Panc1 (cell line): ENCODE measurements at regions not wholly inside any gene's neighbourhood (a gene's known extent, or its start where the extent isn't known, plus 50 kb on each side); places are given as distances from the start of the nearest gene placed in this dataset.

Source experiments
- ATAC-seq: fragments of 200-7000 bp; cut with Tn5 transposase; 2 replicates; pipeline ENCODE4 v1.9.1; 2020; ENCODE audit warnings: mild to moderate bottlenecking, moderate library complexity
- BruUV-seq: library from RNA; stranded (reverse); fragments of 400-500 nt; replicated peaks from 2 replicates; lab custom pipeline; 2021; lab: Mats Ljungman, UMichigan
- CTCF ChIA-PET: fragments of 300-600 bp; sonication (Branson Sonifier 250); formaldehyde crosslinking; loops from one replicate; lab custom pipeline; 2022; ENCODE audit warnings: antibody characterized with exemption; lab: Charles Lee
- POLR2A ChIA-PET: fragments of 300-600 bp; sonication (Branson Sonifier 250); formaldehyde crosslinking; loops from one replicate; lab custom pipeline; 2022; ENCODE audit warnings: antibody characterized with exemption; lab: Charles Lee
- DNase-seq: peaks from one replicate; pipeline ENCODE4 v3.0.0-alpha.2; 2010; ENCODE audit warnings: low read depth, low spot score
- H3K27ac ChIP-seq: 2 replicates; pipeline ENCODE4 v1.5.1; 2011; ENCODE audit warnings: mild to moderate bottlenecking, low read length, inconsistent platforms
- H3K27me3 ChIP-seq: fragments of 200-500 bp; sonication (Bioruptor generic); 2 replicates; pipeline ENCODE4 v1.6.0; 2014; ENCODE audit warnings: low read length, inconsistent platforms; ENCODE audit not compliant: control insufficient read depth, insufficient read depth
- H3K36me3 ChIP-seq: fragments of 200-500 bp; sonication (Bioruptor generic); 2 replicates; pipeline ENCODE4 v1.5.1; 2014; ENCODE audit warnings: inconsistent platforms, mild to moderate bottlenecking, low read length, moderate library complexity; ENCODE audit not compliant: control insufficient read depth, insufficient read depth
- H3K4me1 ChIP-seq: 2 replicates; pipeline ENCODE4 v1.5.1; 2011; ENCODE audit warnings: inconsistent platforms, mild to moderate bottlenecking, low read length, moderate library complexity; ENCODE audit not compliant: control insufficient read depth, insufficient read depth
- H3K4me3 ChIP-seq, 2 experiments: 2 replicates each; pipeline ENCODE4 v1.5.1; 2011 to 2012; ENCODE audit warnings: low read depth in 2 of 2, low read length in 2 of 2, mild to moderate bottlenecking in 2 of 2, inconsistent platforms in 1 of 2, moderate library complexity in 1 of 2
- H3K9me3 ChIP-seq: fragments of 200-500 bp; sonication (Bioruptor generic); 2 replicates; pipeline ENCODE4 v1.5.1; 2014; ENCODE audit warnings: low read depth, mild to moderate bottlenecking, inconsistent platforms, low read length, moderate library complexity; ENCODE audit not compliant: control insufficient read depth, insufficient read depth
- POLR2AphosphoS5 ChIP-seq: IDR thresholded peaks from 2 replicates; pipeline ENCODE4 v1.6.1; 2012; ENCODE audit warnings: mild to moderate bottlenecking, low read depth, low read length, moderate library complexity
- SIN3A ChIP-seq: IDR thresholded peaks from 2 replicates; pipeline ENCODE4 v1.6.1; 2012; ENCODE audit warnings: low read depth, mild to moderate bottlenecking, low read length, moderate library complexity, borderline replicate concordance; ENCODE audit not compliant: insufficient read depth
- TCF7L2 ChIP-seq: IDR thresholded peaks from 2 replicates; pipeline ENCODE4 v1.6.1; 2011; ENCODE audit warnings: mild to moderate bottlenecking, low read depth, low read length, inconsistent platforms
- in situ Hi-C: cut with HindIII; loops from 2 replicates; pipeline ENCODE4 v1.10.0; 2016; ENCODE audit warnings: low sequenced_read_pairs, low pct_unique_long_range_greater_than_20kb
- intact Hi-C: fragments of 100-400 bp; cut with micrococcal nuclease; formaldehyde crosslinking; loops from one replicate; pipeline ENCODE4 v1.10.0; 2022; ENCODE audit not compliant: unreplicated experiment
- TF ChIP-seq, protein P1 (sequence below), 2 experiments: IDR thresholded peaks; 2 replicates each; pipeline ENCODE4 v1.6.1; 2011 to 2012; ENCODE audit warnings: low read depth in 2 of 2, control low read depth in 1 of 2, low read length in 1 of 2, mild to moderate bottlenecking in 1 of 2, moderate library complexity in 1 of 2; ENCODE audit not compliant: insufficient read depth in 1 of 2
- TF ChIP-seq, protein P2 (sequence below): fragments of 450-650 bp; IDR thresholded peaks from 2 replicates; pipeline ENCODE4 v1.5.1; 2017; ENCODE audit warnings: mild to moderate bottlenecking

DNA sequence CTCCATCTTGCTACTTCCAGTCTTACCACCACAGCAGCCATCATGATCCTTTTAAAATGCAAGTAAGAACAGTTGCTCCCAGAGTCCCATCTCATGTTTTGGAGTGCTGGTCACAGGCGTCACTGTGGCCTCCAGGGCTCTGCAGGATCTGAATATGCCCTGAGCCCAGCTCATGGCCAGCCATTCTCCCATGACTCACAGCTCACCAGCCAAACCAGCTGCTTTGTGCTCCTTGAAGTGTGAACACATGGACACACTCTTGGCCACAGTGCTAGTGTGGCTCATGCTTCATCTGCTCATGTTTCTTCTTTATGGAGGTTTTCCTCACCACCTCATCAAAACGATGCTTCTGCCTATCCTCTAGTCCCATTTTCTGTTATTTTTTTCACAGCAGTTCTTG, 466.5 kb downstream of the UQCRFS1 start:
- in situ Hi-C loops (no loop called here), intact Hi-C loops (no loop called here)
- no peak for ATAC-seq
- BruUV-seq: no TSS peak
- Histone ChIP-seq H3K27me3 (no peaks in the 10 kb centered on the region), H3K4me1 (no peaks in the 10 kb centered on the region), H3K36me3 (no peaks in the 10 kb centered on the region), H3K9me3 (0 out of 2 replicates have a peak, but pooled peaks cover 2% of the 10 kb centered on the region), H3K27ac (no peak overlapping the region), H3K4me3 (no peak overlapping the region)
- ChIA-PET CTCF (no interaction called here), POLR2A (no interaction called here)
- TF ChIP-seq SIN3A (no peak), TCF7L2 (no peak), POLR2AphosphoS5 (no peak)
- TF ChIP-seq, protein P1, sequence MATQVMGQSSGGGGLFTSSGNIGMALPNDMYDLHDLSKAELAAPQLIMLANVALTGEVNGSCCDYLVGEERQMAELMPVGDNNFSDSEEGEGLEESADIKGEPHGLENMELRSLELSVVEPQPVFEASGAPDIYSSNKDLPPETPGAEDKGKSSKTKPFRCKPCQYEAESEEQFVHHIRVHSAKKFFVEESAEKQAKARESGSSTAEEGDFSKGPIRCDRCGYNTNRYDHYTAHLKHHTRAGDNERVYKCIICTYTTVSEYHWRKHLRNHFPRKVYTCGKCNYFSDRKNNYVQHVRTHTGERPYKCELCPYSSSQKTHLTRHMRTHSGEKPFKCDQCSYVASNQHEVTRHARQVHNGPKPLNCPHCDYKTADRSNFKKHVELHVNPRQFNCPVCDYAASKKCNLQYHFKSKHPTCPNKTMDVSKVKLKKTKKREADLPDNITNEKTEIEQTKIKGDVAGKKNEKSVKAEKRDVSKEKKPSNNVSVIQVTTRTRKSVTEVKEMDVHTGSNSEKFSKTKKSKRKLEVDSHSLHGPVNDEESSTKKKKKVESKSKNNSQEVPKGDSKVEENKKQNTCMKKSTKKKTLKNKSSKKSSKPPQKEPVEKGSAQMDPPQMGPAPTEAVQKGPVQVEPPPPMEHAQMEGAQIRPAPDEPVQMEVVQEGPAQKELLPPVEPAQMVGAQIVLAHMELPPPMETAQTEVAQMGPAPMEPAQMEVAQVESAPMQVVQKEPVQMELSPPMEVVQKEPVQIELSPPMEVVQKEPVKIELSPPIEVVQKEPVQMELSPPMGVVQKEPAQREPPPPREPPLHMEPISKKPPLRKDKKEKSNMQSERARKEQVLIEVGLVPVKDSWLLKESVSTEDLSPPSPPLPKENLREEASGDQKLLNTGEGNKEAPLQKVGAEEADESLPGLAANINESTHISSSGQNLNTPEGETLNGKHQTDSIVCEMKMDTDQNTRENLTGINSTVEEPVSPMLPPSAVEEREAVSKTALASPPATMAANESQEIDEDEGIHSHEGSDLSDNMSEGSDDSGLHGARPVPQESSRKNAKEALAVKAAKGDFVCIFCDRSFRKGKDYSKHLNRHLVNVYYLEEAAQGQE (IDR thresholded peaks at IDR 0.05; ENCODE audit: insufficient read depth in 1 of 2, low read depth in 2 of 2, low read length in 1 of 2): no peak
- TF ChIP-seq, protein P2, sequence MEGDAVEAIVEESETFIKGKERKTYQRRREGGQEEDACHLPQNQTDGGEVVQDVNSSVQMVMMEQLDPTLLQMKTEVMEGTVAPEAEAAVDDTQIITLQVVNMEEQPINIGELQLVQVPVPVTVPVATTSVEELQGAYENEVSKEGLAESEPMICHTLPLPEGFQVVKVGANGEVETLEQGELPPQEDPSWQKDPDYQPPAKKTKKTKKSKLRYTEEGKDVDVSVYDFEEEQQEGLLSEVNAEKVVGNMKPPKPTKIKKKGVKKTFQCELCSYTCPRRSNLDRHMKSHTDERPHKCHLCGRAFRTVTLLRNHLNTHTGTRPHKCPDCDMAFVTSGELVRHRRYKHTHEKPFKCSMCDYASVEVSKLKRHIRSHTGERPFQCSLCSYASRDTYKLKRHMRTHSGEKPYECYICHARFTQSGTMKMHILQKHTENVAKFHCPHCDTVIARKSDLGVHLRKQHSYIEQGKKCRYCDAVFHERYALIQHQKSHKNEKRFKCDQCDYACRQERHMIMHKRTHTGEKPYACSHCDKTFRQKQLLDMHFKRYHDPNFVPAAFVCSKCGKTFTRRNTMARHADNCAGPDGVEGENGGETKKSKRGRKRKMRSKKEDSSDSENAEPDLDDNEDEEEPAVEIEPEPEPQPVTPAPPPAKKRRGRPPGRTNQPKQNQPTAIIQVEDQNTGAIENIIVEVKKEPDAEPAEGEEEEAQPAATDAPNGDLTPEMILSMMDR: no peak
- no peak for DNase-seq

DNA sequence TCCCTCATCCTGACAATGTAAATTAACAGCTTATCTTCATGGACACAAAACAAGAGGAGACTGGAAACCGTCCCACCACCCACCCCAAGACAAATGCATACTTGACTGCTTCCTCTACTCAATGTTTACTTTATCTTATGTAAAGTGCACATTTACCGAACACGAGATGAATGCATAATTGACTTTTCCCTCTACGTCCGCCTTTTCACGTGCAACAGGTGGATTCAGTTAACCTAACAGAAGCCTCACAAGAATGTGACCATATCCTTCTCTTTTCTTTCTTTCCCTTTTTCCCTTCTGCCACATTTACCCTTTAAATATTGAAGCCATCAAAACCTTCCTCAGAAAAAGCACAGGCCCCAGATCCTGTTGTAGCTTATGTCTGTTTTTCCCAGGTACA, 468.0 kb downstream of the UQCRFS1 start:
- no peak for DNase-seq
- POLR2A ChIA-PET: interaction anchor here (0.5 kb wide), 1 partner anchor 10 kb away, joined by 3 read pairs; no protein-coding TSS in a partner anchor

More for the DNA sequence above, 468.0 kb downstream of the UQCRFS1 start:
- BruUV-seq: no TSS peak
- Histone ChIP-seq H3K27me3 (no peaks in the 10 kb centered on the region), H3K36me3 (no peaks in the 10 kb centered on the region), H3K4me1 (no peaks in the 10 kb centered on the region), H3K9me3 (0 out of 2 replicates have a peak, but pooled peaks cover 2% of the 10 kb centered on the region), H3K4me3 (no peak overlapping the region), H3K27ac (no peak overlapping the region)
- TF ChIP-seq, protein P2: no peak
- TF ChIP-seq TCF7L2: no peak
- TF ChIP-seq POLR2AphosphoS5: no peak
- no peak for TF ChIP-seq SIN3A
- TF ChIP-seq, protein P1 (IDR thresholded peaks at IDR 0.05; ENCODE audit: insufficient read depth in 1 of 2, low read depth in 2 of 2, low read length in 1 of 2): no peak
- intact Hi-C loops: no loop called here
- no peak for ATAC-seq
- in situ Hi-C loops: no loop called here
- CTCF ChIA-PET: no interaction called here
